A549 (cell line): ENCODE measurements at regions not wholly inside any gene's neighbourhood (a gene's known extent, or its start where the extent isn't known, plus 50 kb on each side); places are given as distances from the start of the nearest gene placed in this dataset.

Source experiments
- MAFK ChIP-seq: fragments of 450-650 bp; IDR thresholded peaks from 2 replicates; pipeline ENCODE4 v1.6.1; 2014; ENCODE audit not compliant: partially characterized antibody
- NPAS2 ChIP-seq: fragments of 250-450 bp; sonication (Bioruptor Pico); IDR thresholded peaks from 2 replicates; pipeline ENCODE4 v1.8.0; 2022; ENCODE audit warnings: mild to moderate bottlenecking, moderate library complexity, borderline replicate concordance
- RFX5 ChIP-seq: fragments of 450-650 bp; IDR thresholded peaks from 2 replicates; pipeline ENCODE4 v1.7.1; 2014; ENCODE audit warnings: antibody characterized with exemption, mild to moderate bottlenecking, moderate library complexity
- TF ChIP-seq, protein P1 (sequence below): fragments of >200 bp; sonication (Bioruptor Twin); formaldehyde crosslinking; IDR thresholded peaks from 3 replicates; pipeline ENCODE4 v1.5.1; 2016
- TF ChIP-seq, protein P2 (sequence below): fragments of 250-450 bp; sonication (Bioruptor Pico); IDR thresholded peaks from 2 replicates; pipeline ENCODE4 v1.5.0; 2021; ENCODE audit warnings: mild to moderate bottlenecking, moderate library complexity, borderline replicate concordance
- TF ChIP-seq, protein P3 (sequence below): fragments of 150-350 bp; IDR thresholded peaks from 2 replicates; pipeline ENCODE4 v1.6.1; 2014; ENCODE audit warnings: low read depth, mild to moderate bottlenecking, low read length

DNA sequence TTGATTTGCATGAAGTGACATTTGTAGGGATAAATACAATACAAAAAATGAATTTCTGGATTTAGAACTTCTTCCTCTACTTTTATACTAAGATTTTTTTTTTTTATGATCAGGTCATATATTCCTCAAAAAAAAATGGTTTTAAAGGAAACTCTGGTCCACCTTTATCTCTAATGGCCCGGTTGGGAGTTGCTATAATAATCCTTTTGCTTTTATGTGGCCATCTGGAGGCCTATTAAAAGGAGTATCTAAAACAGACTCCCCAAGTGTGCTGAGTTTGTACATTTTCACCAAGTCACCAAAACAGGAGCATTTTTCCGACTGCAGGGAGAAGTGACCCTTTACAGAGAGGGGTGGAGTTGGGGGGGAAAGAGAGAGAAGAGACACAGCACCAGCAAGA is 329.2 kb upstream of the FIGN start:
- TF ChIP-seq, protein P1, sequence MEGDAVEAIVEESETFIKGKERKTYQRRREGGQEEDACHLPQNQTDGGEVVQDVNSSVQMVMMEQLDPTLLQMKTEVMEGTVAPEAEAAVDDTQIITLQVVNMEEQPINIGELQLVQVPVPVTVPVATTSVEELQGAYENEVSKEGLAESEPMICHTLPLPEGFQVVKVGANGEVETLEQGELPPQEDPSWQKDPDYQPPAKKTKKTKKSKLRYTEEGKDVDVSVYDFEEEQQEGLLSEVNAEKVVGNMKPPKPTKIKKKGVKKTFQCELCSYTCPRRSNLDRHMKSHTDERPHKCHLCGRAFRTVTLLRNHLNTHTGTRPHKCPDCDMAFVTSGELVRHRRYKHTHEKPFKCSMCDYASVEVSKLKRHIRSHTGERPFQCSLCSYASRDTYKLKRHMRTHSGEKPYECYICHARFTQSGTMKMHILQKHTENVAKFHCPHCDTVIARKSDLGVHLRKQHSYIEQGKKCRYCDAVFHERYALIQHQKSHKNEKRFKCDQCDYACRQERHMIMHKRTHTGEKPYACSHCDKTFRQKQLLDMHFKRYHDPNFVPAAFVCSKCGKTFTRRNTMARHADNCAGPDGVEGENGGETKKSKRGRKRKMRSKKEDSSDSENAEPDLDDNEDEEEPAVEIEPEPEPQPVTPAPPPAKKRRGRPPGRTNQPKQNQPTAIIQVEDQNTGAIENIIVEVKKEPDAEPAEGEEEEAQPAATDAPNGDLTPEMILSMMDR = no peak
- TF ChIP-seq, protein P2, sequence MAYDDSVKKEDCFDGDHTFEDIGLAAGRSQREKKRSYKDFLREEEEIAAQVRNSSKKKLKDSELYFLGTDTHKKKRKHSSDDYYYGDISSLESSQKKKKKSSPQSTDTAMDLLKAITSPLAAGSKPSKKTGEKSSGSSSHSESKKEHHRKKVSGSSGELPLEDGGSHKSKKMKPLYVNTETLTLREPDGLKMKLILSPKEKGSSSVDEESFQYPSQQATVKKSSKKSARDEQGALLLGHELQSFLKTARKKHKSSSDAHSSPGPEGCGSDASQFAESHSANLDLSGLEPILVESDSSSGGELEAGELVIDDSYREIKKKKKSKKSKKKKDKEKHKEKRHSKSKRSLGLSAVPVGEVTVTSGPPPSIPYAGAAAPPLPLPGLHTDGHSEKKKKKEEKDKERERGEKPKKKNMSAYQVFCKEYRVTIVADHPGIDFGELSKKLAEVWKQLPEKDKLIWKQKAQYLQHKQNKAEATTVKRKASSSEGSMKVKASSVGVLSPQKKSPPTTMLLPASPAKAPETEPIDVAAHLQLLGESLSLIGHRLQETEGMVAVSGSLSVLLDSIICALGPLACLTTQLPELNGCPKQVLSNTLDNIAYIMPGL = no peak
- TF ChIP-seq, protein P3, sequence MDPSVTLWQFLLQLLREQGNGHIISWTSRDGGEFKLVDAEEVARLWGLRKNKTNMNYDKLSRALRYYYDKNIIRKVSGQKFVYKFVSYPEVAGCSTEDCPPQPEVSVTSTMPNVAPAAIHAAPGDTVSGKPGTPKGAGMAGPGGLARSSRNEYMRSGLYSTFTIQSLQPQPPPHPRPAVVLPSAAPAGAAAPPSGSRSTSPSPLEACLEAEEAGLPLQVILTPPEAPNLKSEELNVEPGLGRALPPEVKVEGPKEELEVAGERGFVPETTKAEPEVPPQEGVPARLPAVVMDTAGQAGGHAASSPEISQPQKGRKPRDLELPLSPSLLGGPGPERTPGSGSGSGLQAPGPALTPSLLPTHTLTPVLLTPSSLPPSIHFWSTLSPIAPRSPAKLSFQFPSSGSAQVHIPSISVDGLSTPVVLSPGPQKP = no peak
- TF ChIP-seq MAFK (no peak), NPAS2 (no peak), RFX5 (no peak)
